BE2C (cell line): ENCODE measurements at regions not wholly inside any gene's neighbourhood (a gene's known extent, or its start where the extent isn't known, plus 50 kb on each side); places are given as distances from the start of the nearest gene placed in this dataset.

Source experiments
- DNase-seq: peaks from one replicate; pipeline ENCODE4 v3.0.0-alpha.2; 2020
- H3K27me3 ChIP-seq: fragments of 250-450 bp; sonication (Bioruptor Pico); 2 replicates; pipeline ENCODE4 v1.5.1; 2020; ENCODE audit warnings: mild to moderate bottlenecking
- H3K36me3 ChIP-seq: fragments of 250-450 bp; sonication (Bioruptor Pico); 2 replicates; pipeline ENCODE4 v1.5.1; 2020; ENCODE audit warnings: mild to moderate bottlenecking
- H3K4me1 ChIP-seq: fragments of 250-450 bp; sonication (Bioruptor Pico); 2 replicates; pipeline ENCODE4 v1.5.1; 2020
- H3K4me3 ChIP-seq: 2 replicates; pipeline ENCODE4 v1.5.1; 2011; ENCODE audit warnings: low read depth, low read length
- H3K9me3 ChIP-seq: fragments of 250-450 bp; sonication (Bioruptor Pico); 2 replicates; pipeline ENCODE4 v1.5.1; 2020
- TF ChIP-seq, protein P1 (sequence below): IDR thresholded peaks from 2 replicates; pipeline ENCODE4 v1.5.1; 2012; ENCODE audit warnings: mild to moderate bottlenecking, low read depth, low read length

DNA sequence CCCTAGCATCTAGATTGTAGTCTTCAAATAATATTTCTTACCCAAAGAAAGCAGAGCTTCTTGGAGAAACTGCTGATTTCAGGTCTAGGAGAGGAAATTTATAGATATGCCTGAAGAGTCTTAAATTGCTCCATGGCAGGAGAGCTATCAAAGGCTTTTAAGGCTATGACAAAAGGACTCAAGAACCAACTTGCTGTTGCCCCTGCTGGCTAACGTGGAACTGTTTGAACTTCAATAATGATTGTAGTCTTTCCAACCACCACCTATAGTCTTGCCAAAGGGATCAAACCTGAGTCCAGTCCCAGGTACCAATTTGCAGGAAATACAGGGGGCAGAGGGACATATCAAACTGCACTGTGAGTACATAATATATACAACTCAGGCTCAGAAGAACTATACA lies 336.2 kb upstream of the ESRRG start:
- no peak for DNase-seq
- H3K9me3 ChIP-seq = no peaks in the 10 kb centered on the region
- H3K36me3 ChIP-seq = no peaks in the 10 kb centered on the region
- no peak overlapping the region for H3K4me3 ChIP-seq
- TF ChIP-seq, protein P1, sequence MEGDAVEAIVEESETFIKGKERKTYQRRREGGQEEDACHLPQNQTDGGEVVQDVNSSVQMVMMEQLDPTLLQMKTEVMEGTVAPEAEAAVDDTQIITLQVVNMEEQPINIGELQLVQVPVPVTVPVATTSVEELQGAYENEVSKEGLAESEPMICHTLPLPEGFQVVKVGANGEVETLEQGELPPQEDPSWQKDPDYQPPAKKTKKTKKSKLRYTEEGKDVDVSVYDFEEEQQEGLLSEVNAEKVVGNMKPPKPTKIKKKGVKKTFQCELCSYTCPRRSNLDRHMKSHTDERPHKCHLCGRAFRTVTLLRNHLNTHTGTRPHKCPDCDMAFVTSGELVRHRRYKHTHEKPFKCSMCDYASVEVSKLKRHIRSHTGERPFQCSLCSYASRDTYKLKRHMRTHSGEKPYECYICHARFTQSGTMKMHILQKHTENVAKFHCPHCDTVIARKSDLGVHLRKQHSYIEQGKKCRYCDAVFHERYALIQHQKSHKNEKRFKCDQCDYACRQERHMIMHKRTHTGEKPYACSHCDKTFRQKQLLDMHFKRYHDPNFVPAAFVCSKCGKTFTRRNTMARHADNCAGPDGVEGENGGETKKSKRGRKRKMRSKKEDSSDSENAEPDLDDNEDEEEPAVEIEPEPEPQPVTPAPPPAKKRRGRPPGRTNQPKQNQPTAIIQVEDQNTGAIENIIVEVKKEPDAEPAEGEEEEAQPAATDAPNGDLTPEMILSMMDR = no peak
- H3K27me3 ChIP-seq = no peaks in the 10 kb centered on the region; the same call in 1 of the 2 replicates
- H3K4me1 ChIP-seq = no peaks in the 10 kb centered on the region

DNA sequence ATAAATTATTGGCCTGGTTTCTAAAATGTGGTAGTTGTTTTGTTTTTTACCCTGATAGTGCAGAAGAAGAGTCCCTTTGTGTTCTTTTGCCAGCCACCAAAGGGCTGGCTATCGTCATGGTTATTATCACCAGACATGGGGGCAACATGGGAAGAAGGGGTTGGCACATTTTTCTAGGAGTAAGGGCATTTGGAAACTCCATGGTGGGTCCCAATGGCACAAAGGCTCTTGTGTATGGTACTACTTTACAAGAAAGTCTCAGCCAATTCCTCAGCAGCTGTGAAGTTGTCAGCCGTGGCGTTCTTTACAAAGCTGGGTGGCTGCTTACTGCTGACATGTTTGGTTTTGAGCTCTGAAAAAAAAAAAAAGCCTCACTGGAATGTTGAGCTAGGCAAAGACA lies 330.4 kb upstream of the ESRRG start:
- H3K9me3 ChIP-seq = no peaks in the 10 kb centered on the region
- DNase-seq = no peak
- TF ChIP-seq, protein P1 = no peak
- H3K36me3 ChIP-seq = no peaks in the 10 kb centered on the region
- no peak overlapping the region for H3K4me3 ChIP-seq
- no peaks in the 10 kb centered on the region; the same call in 1 of the 2 replicates for H3K27me3 ChIP-seq
- no peaks in the 10 kb centered on the region for H3K4me1 ChIP-seq

DNA sequence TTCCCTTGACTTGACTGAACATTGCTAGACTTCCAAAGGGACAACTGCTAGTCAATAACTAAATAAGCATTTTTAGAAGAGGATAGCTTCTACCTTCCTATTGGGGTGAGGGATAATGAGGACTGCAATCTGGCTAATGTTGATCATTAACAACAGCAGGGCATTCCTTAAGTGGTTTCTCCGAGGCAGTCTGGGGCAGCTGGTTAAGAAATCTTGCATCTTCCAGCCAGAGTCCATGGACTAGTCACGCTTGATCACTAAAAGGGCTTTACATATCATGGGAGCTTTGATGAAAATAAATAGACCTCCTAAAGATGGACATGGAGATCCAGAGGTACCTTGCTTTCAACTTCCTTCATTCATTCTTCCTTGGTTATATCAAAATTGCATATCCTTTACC lies 329.4 kb upstream of the ESRRG start:
- no peaks in the 10 kb centered on the region for H3K36me3 ChIP-seq
- no peaks in the 10 kb centered on the region for H3K4me1 ChIP-seq
- no peaks in the 10 kb centered on the region for H3K9me3 ChIP-seq
- TF ChIP-seq, protein P1 = no peak
- H3K27me3 ChIP-seq = no peaks in the 10 kb centered on the region; the same call in 1 of the 2 replicates
- H3K4me3 ChIP-seq = no peak overlapping the region
- DNase-seq = no peak

DNA sequence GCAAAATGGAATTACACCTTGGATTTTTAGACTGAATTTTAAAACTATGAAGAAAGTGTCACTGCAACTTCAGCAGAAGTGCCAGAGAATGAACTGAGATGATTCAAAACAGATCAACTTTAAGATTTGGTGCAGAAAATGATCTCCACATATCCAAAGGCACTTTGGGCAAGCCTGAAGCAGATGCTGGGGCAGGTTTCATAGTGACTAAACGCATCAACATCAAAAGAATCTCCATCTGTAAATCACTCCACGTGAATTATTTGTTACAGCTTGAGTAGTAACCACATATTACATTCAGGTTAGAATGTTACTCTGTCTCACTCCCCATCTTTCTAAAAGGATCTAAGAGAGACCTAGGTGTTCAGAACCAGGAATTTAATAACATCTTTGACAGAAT lies 329.0 kb upstream of the ESRRG start:
- Histone ChIP-seq H3K36me3 (no peaks in the 10 kb centered on the region), H3K9me3 (no peaks in the 10 kb centered on the region), H3K4me1 (no peaks in the 10 kb centered on the region), H3K27me3 (no peaks in the 10 kb centered on the region; the same call in 1 of the 2 replicates), H3K4me3 (no peak overlapping the region)
- DNase-seq = no peak
- TF ChIP-seq, protein P1 = no peak

DNA sequence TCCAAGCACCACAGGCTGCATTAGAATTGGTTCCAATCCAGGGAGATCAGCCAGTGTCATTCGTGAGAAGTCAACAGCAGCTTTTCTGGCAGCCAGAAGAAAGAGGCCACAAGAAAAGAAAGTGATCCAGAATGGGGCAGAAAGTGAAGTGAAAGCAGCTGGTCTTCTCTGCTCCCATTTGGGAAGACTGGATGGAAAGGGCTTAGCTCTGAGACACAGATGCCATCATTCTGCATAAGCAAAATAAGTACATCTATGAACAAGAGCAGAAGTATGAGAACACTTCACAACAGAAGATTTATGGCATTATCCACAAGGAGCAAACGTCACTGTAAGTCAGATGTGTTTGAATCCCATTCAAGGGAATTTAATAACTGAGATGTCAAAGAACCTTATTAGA lies 326.5 kb upstream of the ESRRG start:
- Histone ChIP-seq H3K9me3 (no peaks in the 10 kb centered on the region), H3K36me3 (no peaks in the 10 kb centered on the region), H3K4me3 (no peak overlapping the region), H3K4me1 (no peaks in the 10 kb centered on the region), H3K27me3 (no peaks in the 10 kb centered on the region; the same call in 1 of the 2 replicates)
- no peak for DNase-seq
- TF ChIP-seq, protein P1 = no peak

DNA sequence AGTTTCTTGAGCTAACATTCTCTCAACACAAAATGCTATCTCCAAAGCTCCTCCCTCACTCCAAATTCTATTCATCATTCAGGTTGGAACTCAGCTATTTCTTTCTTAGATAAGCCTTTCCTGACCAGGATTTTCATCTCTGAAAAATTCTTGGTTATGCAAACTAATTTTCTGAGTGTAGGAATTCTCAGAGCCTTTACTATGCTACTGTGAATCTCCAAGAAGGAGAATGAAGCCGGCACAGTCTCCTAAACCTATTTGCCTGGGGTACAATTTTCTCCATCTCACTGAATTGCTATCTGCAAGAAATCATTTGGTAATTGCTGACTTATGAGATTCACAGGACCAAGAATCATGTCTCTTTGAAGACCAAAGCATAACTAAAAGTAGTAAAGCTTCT lies 325.9 kb upstream of the ESRRG start:
- Histone ChIP-seq H3K4me3 (no peak overlapping the region), H3K36me3 (no peaks in the 10 kb centered on the region), H3K27me3 (peaks cover 2% of the 10 kb centered on the region; the same call in 1 of the 2 replicates), H3K9me3 (no peaks in the 10 kb centered on the region), H3K4me1 (no peaks in the 10 kb centered on the region)
- DNase-seq = no peak
- TF ChIP-seq, protein P1 = no peak
